Adrenal gland (tissue), 5 donors: ENCODE measurements at regions not wholly inside any gene's neighbourhood (a gene's known extent, or its start where the extent isn't known, plus 50 kb on each side); places are given as distances from the start of the nearest gene placed in this dataset.

ENCODE experiments used
- POLR2A ChIP-seq, 2 donors: fragments of 450-650 bp; IDR thresholded peaks; one replicate each; pipeline ENCODE4 v1.6.1; 2017; ENCODE audit warnings: antibody characterized with exemption in 2 of 2, mild to moderate bottlenecking in 2 of 2, moderate library complexity in 1 of 2
- TF ChIP-seq, protein P1 (sequence below), 6 experiments: fragments of 450-650 bp in 4 of 6; fragments of 200-600 bp in 2 of 6; sonication (generic) in 1 of 6; IDR thresholded peaks; 1 replicate in 5 of 6; 2 replicates in 1 of 6; pipeline versions ENCODE4 v1.5.1 to v1.8.0; 2016 to 2021; ENCODE audit warnings: antibody characterized with exemption in 6 of 6, mild to moderate bottlenecking in 2 of 6, moderate library complexity in 1 of 6
- donor health status: DM: no; HTN: no; CAD: no.

DNA sequence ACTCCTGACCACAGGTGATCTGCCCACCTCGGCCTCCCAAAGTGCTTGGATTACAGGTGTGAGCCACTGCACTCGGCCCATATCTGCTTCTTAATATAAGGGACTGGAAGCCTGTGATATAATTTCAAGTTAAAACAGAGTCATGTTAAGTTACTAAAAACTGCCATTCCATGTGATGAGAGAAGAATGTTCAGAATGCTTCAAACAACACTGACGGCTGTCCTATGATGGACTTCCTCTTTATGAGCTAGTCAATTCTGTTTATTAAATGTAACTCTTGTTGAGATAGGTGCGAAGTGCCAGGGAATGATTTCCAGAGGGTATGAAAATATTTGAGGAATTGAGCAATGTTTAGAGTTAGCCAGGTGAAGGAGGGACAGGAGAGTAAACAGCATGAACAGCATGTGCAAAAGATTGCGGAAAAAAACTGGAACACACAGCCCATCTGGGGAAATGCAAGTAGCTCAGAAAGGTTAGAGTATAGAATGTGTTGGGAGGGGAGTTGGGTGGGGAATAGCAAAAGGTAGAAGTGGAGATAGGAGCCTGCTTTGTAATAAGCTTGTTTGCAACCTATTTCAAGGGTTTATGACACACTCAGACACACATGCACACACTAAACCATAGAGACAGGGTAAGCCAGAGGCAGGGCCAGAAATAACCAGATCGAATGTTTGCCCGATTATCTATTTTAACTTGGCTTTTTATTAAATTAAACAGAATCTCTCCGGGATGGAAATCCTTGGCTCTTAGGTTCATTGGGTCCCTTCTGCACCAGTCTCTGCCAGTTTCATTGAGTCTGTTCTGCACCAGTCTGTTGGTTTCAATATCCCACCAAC lies 135.6 kb upstream of the COX10 start:
- no peak for TF ChIP-seq POLR2A (IDR thresholded peaks at IDR 0.05)
- TF ChIP-seq, protein P1, sequence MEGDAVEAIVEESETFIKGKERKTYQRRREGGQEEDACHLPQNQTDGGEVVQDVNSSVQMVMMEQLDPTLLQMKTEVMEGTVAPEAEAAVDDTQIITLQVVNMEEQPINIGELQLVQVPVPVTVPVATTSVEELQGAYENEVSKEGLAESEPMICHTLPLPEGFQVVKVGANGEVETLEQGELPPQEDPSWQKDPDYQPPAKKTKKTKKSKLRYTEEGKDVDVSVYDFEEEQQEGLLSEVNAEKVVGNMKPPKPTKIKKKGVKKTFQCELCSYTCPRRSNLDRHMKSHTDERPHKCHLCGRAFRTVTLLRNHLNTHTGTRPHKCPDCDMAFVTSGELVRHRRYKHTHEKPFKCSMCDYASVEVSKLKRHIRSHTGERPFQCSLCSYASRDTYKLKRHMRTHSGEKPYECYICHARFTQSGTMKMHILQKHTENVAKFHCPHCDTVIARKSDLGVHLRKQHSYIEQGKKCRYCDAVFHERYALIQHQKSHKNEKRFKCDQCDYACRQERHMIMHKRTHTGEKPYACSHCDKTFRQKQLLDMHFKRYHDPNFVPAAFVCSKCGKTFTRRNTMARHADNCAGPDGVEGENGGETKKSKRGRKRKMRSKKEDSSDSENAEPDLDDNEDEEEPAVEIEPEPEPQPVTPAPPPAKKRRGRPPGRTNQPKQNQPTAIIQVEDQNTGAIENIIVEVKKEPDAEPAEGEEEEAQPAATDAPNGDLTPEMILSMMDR (IDR thresholded peaks at IDR 0.05) = no peak
